Activated naive CD8-positive, alpha-beta T cell treated with anti-CD3 and anti-CD28 coated beads, Interleukin-2, amount 10 ng/mL, durations not matched to agents 7 days and 5 days (primary cell): ENCODE measurements at regions not wholly inside any gene's neighbourhood (a gene's known extent, or its start where the extent isn't known, plus 50 kb on each side); places are given as distances from the start of the nearest gene placed in this dataset.
"Not testable (repeated sequence)": the region's sequence is repeated elsewhere in the genome, so short reads cannot be mapped to it uniquely, and the experiment has no call there.

Experiments used
- ATAC-seq: fragments of 150-1000 bp; cut with Tn5 transposase; one replicate; pipeline ENCODE4 v1.10.0; 2021; ENCODE audit warnings: low read depth, moderate library complexity
- POLR2A ChIA-PET: fragments of 350-600 bp; sonication (Branson Sonifier 250); formaldehyde crosslinking; loops from one replicate; lab custom pipeline; 2021; ENCODE audit warnings: antibody characterized with exemption; lab: Charles Lee
- DNase-seq: peaks from one replicate; pipeline ENCODE4 v3.0.0; 2021
- H3K27ac Mint-ChIP-seq: one replicate; pipeline ENCODE4 v1.8.0; 2022; ENCODE audit warnings: mild to moderate bottlenecking, mixed read lengths
- H3K27me3 Mint-ChIP-seq: one replicate; pipeline ENCODE4 v1.8.0; 2022; ENCODE audit warnings: mild to moderate bottlenecking, moderate library complexity, mixed read lengths
- H3K36me3 Mint-ChIP-seq: one replicate; pipeline ENCODE4 v1.8.0; 2021; ENCODE audit warnings: mild to moderate bottlenecking, mixed read lengths
- H3K4me1 Mint-ChIP-seq: one replicate; pipeline ENCODE4 v1.8.0; 2021; ENCODE audit warnings: mixed read lengths
- H3K4me3 Mint-ChIP-seq: one replicate; pipeline ENCODE4 v1.8.0; 2022; ENCODE audit warnings: mild to moderate bottlenecking, moderate library complexity, mixed read lengths
- H3K9me3 Mint-ChIP-seq: one replicate; pipeline ENCODE4 v1.8.0; 2021; ENCODE audit warnings: mixed read lengths

DNA sequence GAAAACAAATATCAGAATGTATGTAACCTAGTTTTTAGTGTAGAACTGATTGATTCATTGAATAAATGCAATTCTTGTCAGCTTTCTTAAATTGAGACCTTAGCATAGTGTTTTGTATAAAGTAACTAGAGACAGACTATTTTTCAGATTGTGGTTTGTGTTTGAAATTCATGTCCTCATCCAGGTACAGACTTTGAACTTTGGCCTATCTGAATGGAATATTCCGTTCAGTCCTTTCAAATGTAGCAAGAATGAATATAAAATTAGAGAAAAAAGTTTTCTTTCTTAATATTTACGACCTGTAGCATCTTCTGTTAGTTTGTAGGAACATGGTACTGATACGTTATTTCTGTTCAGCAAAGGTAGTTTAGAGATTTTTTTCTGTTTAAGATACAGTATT is 378.4 kb upstream of the RGS6 start:
- H3K27ac Mint-ChIP-seq, result peak overlapping the region; percentile 60
- H3K4me3 Mint-ChIP-seq, result peak overlapping the region; percentile 32
- H3K36me3 Mint-ChIP-seq, result peaks cover 5% of the 10 kb centered on the region
- peaks cover 57% of the 10 kb centered on the region for H3K4me1 Mint-ChIP-seq
- H3K27me3 Mint-ChIP-seq, result no peaks in the 10 kb centered on the region
- ATAC-seq (no peak), DNase-seq (no peak)
- H3K9me3 Mint-ChIP-seq, result no peaks in the 10 kb centered on the region
- POLR2A ChIA-PET, result no interaction called here

DNA sequence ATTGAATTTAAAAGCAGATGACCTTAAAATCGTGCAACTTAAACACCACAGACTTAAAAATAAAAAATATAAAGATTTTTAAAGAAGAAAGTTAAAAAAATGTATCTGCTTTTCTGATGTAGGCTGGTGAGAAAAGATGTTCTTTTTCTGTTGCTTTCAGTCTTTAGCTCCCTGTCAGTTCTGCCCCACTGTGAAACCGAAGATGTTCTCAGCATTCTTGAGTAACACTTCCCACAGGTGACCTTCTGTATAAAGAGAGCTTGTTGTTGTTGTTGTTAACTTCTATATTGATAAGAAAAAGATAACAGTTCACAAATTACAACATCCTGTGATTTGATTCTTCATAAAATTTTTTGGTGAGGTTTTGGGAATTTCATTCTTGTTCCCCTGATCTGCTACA is 377.9 kb upstream of the RGS6 start:
- Mint-ChIP-seq H3K27ac (peak overlapping the region; percentile 97), H3K36me3 (peaks cover 5% of the 10 kb centered on the region), H3K27me3 (no peaks in the 10 kb centered on the region), H3K9me3 (no peaks in the 10 kb centered on the region), H3K4me3 (peak overlapping the region; percentile 82), H3K4me1 (peaks cover 57% of the 10 kb centered on the region)
- ATAC-seq, result no peak
- POLR2A ChIA-PET, result interaction anchor here (1.2 to 1.8 kb wide), 2 partner anchors 37 to 40 kb away, joined by 5 to 7 read pairs; no protein-coding TSS in a partner anchor
- DNase-seq, result no peak

- peak overlapping the region; percentile 82 for H3K4me3 Mint-ChIP-seq
- H3K9me3 Mint-ChIP-seq, result no peaks in the 10 kb centered on the region
- peaks cover 5% of the 10 kb centered on the region for H3K36me3 Mint-ChIP-seq
- no peaks in the 10 kb centered on the region for H3K27me3 Mint-ChIP-seq
- POLR2A ChIA-PET, result interaction anchor here (0.6 to 1.8 kb wide), 8 partner anchors 27 to 746 kb away, joined by 3 to 10 read pairs (median 5); partner anchors contain the start of gene MAP3K9
- ATAC-seq (peak; percentile 30), DNase-seq (no peak)
- H3K4me1 Mint-ChIP-seq, result peaks cover 57% of the 10 kb centered on the region
- peak overlapping the region; percentile 97 for H3K27ac Mint-ChIP-seq
Measured at GRCh38 chr14:71554959-71555612, 377.1 kb upstream of the RGS6 start.

DNA sequence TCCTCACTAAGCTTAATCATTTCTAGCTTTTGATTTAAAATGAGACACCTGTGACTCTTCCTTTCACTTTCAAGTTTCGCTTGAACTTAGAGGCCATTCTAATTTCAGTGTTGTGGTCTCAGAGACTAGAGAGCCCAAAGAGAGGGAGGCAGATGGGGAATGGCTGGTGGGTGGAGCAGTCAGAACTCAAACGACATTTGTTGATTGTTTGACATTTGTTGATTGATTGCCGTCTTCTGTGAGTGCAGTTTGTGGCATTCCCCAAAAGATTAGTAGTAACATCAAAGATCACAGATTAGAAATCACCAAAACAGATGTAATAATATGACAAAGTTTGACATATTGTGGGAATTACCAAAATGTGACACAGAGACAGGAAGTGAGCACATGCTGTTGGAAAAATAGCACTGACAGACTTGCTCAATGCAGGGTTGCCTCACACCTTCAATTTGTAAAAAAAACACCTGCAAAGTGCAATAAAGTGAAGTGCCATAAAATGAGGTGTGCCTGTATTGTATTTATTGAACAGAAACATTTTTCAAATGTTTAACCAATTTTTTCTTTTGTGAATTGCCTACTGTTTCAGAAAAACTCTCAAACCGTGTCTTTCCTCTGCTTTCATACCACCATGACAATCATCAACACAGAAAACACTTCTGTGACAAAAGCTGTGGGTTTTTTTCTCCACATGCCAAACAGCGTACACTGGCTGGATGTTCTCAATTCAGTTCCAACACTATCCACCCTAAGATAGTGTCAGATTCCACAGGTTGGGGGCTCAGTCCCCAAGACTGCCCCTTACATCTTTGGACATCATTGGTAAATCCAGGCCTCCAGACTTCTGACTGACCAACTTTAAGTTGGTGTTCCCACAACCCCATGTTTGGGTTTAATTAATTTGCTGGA is 376.3 kb upstream of the RGS6 start:
- peak overlapping the region; percentile 82 for H3K4me3 Mint-ChIP-seq
- peaks cover 2% of the 10 kb centered on the region for H3K36me3 Mint-ChIP-seq
- peak overlapping the region; percentile 97 for H3K27ac Mint-ChIP-seq
- peaks cover 52% of the 10 kb centered on the region for H3K4me1 Mint-ChIP-seq
- H3K27me3 Mint-ChIP-seq, result no peaks in the 10 kb centered on the region
- POLR2A ChIA-PET, result interaction anchor here (0.6 to 1.8 kb wide), 8 partner anchors 28 to 746 kb away, joined by 3 to 10 read pairs (median 5); partner anchors contain the start of gene MAP3K9
- ATAC-seq (peak; percentile 92), DNase-seq (peak; percentile 37)
- no peaks in the 10 kb centered on the region for H3K9me3 Mint-ChIP-seq

- H3K27ac Mint-ChIP-seq, result peak overlapping the region; percentile 97
- DNase-seq (no peak), ATAC-seq (no peak)
- H3K4me3 Mint-ChIP-seq, result peak overlapping the region; percentile 82
- H3K4me1 Mint-ChIP-seq, result peaks cover 44% of the 10 kb centered on the region
- peaks cover 2% of the 10 kb centered on the region for H3K36me3 Mint-ChIP-seq
- POLR2A ChIA-PET, result interaction anchor here (0.5 kb wide), 1 partner anchor 153 kb away, joined by 5 read pairs; no protein-coding TSS in a partner anchor
- H3K27me3 Mint-ChIP-seq, result no peaks in the 10 kb centered on the region
- no peaks in the 10 kb centered on the region for H3K9me3 Mint-ChIP-seq
Measured at GRCh38 chr14:71556730-71557129, 375.5 kb upstream of the RGS6 start.

GRCh38 chr14:71557351-71557750 is 374.9 kb upstream of the RGS6 start:
- peak overlapping the region; percentile 54 for H3K27ac Mint-ChIP-seq

DNA sequence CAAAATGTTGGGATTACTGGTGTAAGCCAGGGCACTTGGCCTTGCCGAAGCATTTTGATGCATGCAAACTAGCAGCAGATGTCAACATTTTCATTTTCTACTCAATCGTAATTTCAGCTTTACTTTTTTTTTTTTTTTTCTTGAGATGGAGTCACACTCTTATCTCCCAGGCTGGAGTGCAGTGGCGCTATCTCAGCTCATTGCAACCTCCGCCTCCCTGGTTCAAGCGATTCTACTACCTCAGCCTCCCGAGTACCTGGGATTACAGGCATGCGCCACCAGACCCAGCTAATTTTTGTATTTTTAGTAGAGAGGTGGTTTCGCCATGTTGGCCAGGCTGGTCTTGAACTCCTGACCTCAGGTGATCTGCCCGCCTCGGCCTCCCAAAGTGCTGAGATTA is 373.3 kb upstream of the RGS6 start:
- H3K9me3 Mint-ChIP-seq, H3K27ac Mint-ChIP-seq, POLR2A ChIA-PET, H3K4me3 Mint-ChIP-seq, ATAC-seq, H3K27me3 Mint-ChIP-seq, H3K36me3 Mint-ChIP-seq, DNase-seq: not testable (repeated sequence)
- H3K4me1 Mint-ChIP-seq, result peaks cover 34% of the 10 kb centered on the region

More at GRCh38 chr14:71557351-71557750, 374.9 kb upstream of the RGS6 start:
- POLR2A ChIA-PET, result no interaction called here
- Mint-ChIP-seq H3K4me3 (peak overlapping the region; percentile 35), H3K4me1 (peaks cover 44% of the 10 kb centered on the region), H3K9me3 (no peaks in the 10 kb centered on the region), H3K36me3 (peaks cover 2% of the 10 kb centered on the region), H3K27me3 (no peaks in the 10 kb centered on the region)
- ATAC-seq (no peak), DNase-seq (no peak)

GRCh38 chr14:71560751-71561150 is 371.5 kb upstream of the RGS6 start:
- POLR2A ChIA-PET, result no interaction called here
- H3K27me3 Mint-ChIP-seq, result no peaks in the 10 kb centered on the region
- no peak overlapping the region for H3K4me3 Mint-ChIP-seq
- H3K9me3 Mint-ChIP-seq, result no peaks in the 10 kb centered on the region
- H3K27ac Mint-ChIP-seq, result no peak overlapping the region
- no peaks in the 10 kb centered on the region for H3K36me3 Mint-ChIP-seq
- H3K4me1 Mint-ChIP-seq, result peaks cover 23% of the 10 kb centered on the region
- ATAC-seq (no peak), DNase-seq (no peak)

DNA sequence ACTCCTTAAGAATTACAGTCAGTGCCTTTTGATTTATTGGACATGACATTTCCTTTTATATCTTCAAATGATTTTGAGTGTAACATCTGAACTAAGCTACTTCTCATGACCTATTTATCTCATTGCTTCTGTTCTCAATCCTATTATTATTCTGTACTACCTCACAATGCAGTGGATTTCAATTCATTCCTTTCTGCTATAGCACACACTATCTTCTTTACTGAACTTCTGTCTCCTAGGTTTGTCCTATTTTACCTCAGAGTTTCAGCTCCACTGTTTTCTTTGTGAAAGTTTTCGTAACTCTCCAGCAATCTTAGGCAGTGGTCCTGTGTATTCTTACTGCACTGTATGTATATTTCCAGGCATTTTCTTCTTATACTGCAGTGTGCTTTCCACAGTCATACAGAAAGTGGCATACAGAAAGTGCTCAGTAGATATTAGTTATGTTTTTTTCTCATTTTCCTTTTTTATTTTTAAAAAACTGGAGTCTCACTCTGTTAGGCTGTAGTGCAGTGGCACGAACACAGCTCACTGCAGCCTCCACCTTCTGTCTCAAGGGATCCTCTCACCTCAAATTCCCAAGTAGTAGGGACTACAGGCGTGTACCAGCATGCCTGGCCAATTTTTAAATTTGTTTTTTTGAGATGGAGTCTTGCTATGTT is 368.6 kb upstream of the RGS6 start:
- H3K9me3 Mint-ChIP-seq, result no peaks in the 10 kb centered on the region
- no peaks in the 10 kb centered on the region for H3K27me3 Mint-ChIP-seq
- no peak for ATAC-seq
- no peak overlapping the region for H3K4me3 Mint-ChIP-seq
- H3K4me1 Mint-ChIP-seq, result peaks cover 8% of the 10 kb centered on the region
- H3K27ac Mint-ChIP-seq, result peak overlapping the region; percentile 14
- no peaks in the 10 kb centered on the region for H3K36me3 Mint-ChIP-seq
- POLR2A ChIA-PET, result no interaction called here
- no peak for DNase-seq

GRCh38 chr14:71566276-71566675 is 366.0 kb upstream of the RGS6 start:
- Mint-ChIP-seq H3K36me3 (no peaks in the 10 kb centered on the region), H3K4me1 (peaks cover 8% of the 10 kb centered on the region), H3K27ac (peak overlapping the region; percentile 46), H3K4me3 (peak overlapping the region; percentile 41), H3K27me3 (no peaks in the 10 kb centered on the region), H3K9me3 (no peaks in the 10 kb centered on the region)
- ATAC-seq (peak; percentile 70), DNase-seq (no peak)
- POLR2A ChIA-PET, result no interaction called here

DNA sequence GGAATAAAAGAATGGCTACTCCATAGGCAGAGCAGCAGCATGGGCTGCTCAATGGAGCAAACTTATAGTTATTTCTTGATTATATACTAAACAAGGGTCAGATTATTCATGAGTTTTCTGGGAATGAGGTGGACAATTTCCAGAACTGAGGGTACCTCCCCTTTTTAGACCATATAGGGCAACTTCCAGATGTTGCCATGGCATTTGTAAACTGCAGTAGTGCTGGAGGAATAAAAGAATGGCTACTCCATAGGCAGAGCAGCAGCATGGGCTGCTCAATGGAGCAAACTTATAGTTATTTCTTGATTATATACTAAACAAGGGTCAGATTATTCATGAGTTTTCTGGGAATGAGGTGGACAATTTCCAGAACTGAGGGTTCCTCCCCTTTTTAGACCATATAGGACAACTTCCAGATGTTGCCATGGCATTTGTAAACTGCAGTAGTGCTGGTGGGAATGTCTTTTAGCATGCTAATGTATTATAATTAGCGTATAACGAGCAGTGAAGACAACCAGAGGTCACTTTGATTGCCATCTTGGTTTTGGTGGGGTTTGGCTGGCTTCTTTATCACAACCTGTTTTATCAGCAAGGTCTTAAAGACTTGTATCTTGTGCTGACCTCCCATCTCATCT is 364.6 kb upstream of the RGS6 start:
- H3K27ac Mint-ChIP-seq, POLR2A ChIA-PET, DNase-seq, H3K9me3 Mint-ChIP-seq, ATAC-seq, H3K4me1 Mint-ChIP-seq, H3K27me3 Mint-ChIP-seq, H3K4me3 Mint-ChIP-seq, H3K36me3 Mint-ChIP-seq: not testable (repeated sequence)

- no peak for ATAC-seq
- peak overlapping the region; percentile 15 for H3K4me3 Mint-ChIP-seq
- no peak overlapping the region for H3K27ac Mint-ChIP-seq
Measured at GRCh38 chr14:71574976-71575375, 357.3 kb upstream of the RGS6 start.

DNA sequence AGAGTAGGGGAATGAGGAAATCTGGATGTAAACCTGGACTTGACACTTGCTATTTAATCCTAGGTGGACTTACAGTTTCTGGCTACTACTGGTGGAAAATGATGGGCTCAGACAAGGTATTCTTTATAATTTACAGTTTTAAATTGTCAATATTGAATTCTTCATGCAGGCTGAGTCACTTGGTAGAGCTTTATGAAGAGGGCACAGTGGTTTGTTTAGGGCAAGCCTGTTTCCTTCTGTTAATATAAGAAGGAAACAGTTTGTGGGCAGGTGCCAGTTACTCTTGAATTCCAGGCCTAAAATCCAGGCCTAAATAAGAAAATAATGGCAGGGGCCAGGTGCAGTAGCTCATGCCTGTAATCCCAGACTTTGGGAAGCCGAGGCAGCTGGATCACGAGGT is 355.8 kb upstream of the RGS6 start:
- Mint-ChIP-seq H3K36me3 (peaks cover 2% of the 10 kb centered on the region), H3K9me3 (no peaks in the 10 kb centered on the region), H3K27me3 (no peaks in the 10 kb centered on the region), H3K4me3 (no peak overlapping the region), H3K27ac (no peak overlapping the region), H3K4me1 (peaks cover 11% of the 10 kb centered on the region)
- POLR2A ChIA-PET, result no interaction called here
- ATAC-seq, result no peak
- DNase-seq, result no peak

More at GRCh38 chr14:71574976-71575375, 357.3 kb upstream of the RGS6 start:
- Mint-ChIP-seq H3K9me3 (no peaks in the 10 kb centered on the region), H3K4me1 (peaks cover 11% of the 10 kb centered on the region), H3K36me3 (peaks cover 2% of the 10 kb centered on the region), H3K27me3 (no peaks in the 10 kb centered on the region)
- POLR2A ChIA-PET, result no interaction called here
- no peak for DNase-seq
